Stimulated activated CD8-positive, alpha-beta memory T cell treated with anti-CD3 and anti-CD28 coated beads, Interleukin-4, amount 100 ng/mL, for 24 hours (primary cell): ENCODE measurements at regions not wholly inside any gene's neighbourhood (a gene's known extent, or its start where the extent isn't known, plus 50 kb on each side); places are given as distances from the start of the nearest gene placed in this dataset.
"Not testable (repeated sequence)": the region's sequence is repeated elsewhere in the genome, so short reads cannot be mapped to it uniquely, and the experiment has no call there.

Experiments used
- DNase-seq: peaks from one replicate; pipeline ENCODE4 v3.0.0-alpha.2; 2020; ENCODE audit warnings: low read depth

DNA sequence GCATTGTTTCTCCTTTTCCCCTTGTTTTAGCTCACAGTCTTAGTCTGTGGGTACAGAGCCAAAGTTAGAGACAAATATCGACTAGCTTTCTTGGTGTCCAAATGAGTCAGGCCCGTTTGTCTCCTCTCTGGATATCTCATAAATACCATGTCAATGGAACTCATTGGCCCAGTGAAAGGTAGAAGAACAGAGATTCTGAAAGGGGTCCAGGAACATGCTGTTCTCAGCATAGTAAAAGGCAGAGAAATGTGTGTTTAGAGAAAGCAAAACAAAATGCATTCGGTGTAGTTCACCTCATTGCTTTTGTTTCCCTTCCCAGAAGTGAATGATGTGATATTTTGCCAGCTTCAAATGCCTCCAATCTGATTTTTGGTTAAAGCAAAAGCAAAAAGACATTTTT, 238.6 kb upstream of the SLC8A1 start:
- no peak for DNase-seq

DNA sequence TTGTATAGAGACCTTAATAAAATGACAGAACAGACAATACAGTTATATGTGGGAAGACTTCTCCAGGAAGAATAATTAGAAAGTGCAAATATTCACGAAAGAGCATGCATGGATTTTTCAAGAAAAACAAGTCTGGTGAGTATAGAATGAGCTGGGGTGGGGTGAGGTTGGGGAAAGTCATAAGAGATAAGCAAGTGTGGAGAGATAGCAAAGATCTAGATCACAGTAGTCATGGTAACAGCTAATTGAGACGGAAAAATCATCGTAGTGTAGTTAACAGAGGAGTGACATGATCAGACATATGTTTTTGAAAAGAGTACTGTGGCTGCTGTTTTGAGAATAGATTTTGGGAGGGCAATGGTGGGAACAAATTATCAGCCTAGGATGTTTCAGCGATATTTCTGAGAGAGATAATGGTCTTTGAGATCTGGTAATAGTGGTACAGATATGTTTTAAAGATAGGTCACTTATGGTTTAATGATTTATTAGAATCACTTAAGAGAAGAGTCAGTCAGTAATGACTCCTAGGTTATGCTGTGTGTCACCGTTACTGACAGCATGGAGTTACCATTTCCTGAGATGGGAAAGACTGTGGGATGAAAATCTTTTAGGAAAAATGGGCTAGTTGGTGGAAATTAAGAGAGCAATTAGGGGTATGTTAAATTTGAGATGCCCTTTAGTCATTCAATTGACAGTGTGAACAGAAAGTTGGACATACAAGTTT, 248.5 kb upstream of the SLC8A1 start:
- no peak for DNase-seq

DNA sequence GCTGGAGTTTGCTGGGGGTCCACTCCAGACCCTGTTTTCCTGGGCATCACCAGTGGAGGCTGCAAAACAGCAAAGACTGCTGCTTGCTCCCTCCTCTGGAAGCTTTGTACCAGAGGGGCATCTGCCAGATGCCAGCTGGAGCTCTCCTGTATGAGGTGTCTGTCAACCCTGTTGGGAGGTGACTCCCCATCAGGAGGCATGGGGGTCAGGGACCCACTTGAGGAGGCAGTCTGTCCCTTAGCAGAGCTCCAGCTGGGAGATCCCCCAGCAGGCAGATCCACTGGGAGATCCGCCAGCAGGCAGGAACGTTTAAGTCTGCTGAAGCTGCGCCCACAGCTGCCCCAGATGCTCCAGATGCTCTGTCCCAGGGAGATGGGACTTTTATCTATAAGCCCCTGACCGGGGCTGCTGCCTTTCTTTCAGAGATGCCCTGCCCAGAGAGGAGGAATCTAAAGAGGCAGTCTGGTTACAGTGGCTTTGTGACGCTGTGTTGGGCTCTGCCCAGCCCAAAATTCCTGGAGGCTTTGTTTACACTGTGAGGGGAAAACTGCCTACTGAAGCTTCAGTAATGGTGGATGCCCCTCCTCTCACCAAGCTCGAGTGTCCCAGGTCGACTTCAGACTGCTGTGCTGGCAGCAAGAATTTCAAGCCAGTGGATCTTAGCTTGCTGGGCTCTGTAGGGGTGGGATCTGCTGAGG, 260.5 kb upstream of the SLC8A1 start:
- not testable (repeated sequence) for DNase-seq

DNA sequence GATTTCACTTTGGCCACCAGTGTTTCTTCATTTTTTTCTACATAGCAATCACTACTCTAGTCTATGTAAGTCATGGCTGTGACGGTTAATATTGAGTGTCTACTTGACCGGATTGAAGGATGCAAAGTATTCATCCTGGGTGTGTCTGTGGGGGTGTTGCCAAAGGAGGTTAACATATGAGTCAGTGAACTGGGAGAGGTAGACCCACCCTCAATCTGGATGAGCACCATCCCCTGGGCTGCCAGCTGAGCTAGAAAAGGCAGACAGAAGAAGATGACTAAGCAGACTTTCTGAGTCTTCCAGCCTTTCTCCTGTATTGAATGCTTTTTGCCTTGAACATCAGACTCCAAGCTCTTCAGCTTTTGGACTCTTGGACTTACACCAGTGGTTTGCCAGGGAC, 265.0 kb upstream of the SLC8A1 start:
- DNase-seq: no peak

DNA sequence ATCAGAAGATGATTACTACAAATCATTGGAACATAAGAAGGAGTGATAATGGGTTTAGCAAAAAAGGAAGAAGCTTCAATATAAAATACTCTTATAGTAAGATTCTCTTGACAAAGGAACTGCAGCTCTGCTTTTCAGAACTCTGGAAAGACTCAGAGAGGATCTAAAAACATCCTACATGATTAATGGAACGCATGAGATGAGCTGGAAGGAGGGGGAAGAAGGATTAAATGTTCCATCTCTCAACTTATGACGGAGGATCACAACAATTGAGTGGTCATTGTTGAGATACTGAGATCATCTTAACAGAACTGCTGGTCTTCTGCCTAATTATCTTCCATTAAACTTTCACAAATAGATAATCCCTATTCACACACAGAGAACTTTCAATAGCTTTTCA, 267.5 kb upstream of the SLC8A1 start:
- no peak for DNase-seq

DNA sequence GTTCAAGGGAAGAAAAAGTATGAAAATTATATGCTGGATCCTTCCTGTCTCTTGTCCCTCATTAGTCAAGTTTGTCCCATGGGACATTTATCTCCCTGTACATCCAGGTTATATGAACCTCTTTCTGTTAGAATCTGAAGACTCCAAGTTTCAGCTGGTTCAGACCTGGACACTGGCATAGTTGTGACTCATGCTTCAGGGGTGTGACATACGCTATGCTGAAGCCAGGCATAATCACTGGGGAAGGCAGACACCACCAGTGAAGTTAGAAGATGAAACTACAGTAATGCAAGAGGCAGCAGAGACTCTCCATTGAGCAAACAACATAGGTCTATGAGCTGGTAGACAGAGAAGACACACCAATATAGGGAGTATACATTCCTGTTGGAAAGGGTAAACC, 269.7 kb upstream of the SLC8A1 start:
- DNase-seq: no peak

DNA sequence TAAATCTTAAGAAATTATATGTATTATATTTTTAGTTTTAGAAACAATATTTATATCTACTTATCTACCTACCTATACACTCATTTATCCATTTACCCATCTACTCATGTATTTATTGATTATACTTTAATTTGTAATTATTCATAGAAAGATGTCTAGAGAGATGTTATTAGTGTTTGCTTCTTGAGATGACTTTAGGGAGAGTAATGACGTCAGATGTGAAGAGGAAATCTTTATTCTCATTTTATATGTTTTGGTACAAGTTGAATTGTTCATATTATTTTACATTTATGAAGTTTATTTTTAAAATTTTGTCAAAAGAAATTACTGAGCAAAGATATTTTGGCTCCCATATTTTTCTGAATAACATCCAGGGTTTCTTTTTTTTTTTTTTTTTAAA, 271.3 kb upstream of the SLC8A1 start:
- no peak for DNase-seq

DNA sequence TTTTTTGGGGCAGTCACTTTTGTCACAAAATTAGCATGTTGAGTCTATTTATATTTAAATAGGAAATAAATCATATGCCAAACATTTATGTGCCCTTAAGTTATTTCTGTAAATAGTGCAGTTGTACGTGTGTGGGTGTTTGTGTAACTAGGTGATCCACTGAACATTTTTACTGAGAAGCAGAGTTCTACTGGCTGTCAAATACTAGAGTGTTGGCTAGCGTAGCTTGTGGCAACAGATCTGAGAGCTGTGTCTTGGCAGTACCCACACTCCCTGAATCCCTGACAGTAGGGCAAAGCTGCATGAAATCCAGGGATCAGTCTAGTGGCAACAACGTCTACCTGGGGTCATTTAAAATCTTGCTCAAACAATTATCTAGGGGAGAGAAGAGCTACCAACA, 273.1 kb upstream of the SLC8A1 start:
- DNase-seq: no peak

DNA sequence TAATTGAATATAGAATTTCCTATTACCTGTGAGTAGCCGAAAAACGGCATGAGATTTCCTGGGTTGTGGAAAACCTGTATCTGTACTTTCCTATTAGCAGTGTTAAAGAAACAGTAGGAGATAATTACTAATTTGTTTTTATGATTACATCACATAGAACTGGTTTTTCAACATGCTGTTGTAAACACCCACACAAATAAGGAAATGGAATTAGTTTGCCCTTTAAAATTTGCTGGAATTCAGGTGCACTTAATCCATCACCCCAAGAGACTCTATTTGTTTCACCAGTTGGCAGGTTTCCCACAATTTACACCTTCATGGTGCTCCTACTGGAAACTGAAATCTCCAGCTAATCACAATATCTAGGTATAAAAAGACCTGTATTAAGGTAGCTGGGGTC, 274.1 kb upstream of the SLC8A1 start:
- DNase-seq: no peak

DNA sequence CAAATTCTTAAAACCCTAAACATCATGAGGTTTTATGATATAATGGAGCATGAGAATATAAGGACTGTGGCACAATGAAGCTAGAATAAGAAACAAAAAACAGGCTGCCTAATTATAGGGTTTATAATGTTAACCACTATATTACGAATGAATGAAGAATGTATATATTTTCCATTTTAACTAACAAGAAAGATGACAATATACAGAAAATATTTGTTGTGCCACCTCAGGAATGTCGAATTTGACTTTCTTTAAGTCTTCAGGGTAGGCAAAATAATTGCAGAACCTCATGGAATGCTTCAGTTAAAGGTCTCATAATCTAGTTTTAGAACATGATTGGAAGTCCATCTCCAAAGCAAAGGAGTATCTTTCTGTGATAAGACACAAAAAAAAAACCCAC, 282.9 kb upstream of the SLC8A1 start:
- no peak for DNase-seq

DNA sequence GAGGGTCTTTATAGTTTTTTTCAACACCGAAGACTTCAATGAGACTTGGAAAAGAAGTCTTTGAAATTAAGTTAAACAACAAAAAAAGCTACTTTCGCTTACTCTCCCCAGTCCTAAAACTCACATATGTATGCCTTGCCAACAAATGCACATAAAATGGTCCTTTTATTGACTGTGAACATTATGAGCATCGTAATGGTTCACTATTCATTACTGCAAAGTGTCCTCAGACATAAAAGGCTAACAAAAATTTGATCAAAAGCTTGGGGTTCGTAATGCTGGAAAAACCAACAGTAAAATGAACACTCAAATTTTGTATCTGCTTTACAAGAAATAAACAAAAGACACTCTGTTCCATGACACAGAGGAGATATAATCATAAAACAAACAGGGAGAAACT, 285.3 kb upstream of the SLC8A1 start:
- DNase-seq: no peak

DNA sequence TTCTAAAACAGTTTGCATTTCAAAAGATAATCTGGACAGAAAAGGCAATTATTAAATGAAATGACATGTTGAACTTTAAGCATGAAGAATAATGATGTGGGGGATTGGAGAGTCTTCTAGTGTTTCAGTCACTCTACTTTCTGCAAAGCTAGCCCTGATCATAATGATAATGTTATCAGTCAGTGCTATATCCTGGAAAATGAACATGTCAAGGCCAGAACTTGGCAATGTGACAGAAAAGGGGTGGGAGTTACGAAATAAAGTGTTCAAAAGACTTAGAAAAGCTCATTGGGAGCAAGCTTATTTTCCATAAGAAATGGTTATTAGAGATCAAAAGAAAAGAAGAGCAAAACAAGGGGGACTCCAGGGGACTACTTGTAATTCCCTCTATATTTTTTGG, 288.5 kb upstream of the SLC8A1 start:
- no peak for DNase-seq

DNA sequence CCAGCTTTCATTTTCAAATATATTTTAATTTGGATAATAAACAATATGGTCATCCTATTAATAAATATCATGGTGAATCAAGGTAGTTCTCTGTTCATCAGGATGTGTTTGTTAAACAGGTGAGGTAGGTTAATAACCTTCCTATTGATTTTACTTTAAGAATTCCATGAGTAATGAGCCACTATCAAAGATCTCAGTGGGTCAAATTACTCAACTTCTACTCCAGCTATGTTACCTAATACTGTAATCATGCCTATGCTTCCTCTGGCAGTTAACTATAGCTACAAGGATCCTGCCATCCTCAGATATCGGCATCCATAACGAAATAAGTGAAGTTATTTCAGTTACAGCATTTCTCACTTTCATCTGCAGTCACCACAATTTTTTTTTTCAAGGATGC, 289.6 kb upstream of the SLC8A1 start:
- DNase-seq: no peak

DNA sequence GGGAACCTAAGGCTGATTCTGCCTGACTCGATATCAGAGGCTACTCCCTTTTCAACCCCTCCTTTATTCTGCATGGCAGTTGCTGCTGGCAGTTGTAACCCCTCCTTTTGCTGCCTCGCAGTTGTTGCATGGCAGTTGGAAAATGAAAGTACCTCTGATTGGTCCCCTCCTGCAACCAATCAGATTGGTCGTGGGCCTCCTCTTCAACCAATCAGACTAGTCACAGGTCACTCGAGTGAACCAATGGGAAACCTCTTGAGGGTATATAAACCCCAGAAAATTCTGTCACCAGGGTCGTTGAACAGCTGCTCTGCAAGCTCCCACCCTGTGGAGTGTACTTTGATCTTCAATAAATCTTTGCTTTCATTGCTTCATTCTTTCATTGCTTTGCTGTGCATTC, 294.3 kb upstream of the SLC8A1 start:
- no peak for DNase-seq

DNA sequence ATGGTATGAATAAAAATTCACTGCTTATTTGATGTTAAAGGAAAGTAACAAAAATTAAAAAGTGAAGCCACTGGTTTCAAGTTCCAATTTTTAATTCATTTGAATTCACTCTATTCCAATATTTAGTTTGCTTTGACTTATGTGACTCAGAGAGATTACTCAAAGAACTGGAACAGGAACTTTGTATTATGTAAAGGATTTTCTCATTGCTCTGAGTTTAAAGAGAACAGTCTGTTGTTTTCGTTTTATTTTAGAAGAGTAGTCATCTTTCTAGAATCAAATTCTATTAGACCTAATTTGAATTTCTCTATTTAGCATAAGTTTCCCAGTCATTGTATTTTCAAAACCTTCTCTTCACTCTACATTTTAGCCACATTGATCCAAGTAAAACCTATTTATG, 300.1 kb upstream of the SLC8A1 start:
- DNase-seq: no peak

DNA sequence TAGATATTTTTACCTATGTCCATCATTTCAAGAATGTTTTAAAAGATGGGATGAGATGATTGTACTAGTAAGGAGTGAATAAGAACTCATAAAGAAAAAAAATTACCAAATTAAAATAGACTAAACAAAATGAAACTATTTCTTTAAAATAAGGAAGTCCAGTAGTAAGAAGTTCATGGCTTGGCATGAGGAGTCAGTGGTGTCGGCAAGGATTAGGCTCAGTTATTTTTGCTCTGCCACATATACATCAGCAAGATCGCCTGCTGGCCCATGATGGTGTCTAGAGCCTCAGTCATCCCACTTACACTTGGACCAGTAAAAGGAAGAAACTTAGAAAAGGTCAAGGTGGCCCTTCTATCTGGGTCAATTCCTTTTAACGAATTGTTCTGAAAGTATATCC, 300.9 kb upstream of the SLC8A1 start:
- no peak for DNase-seq

DNA sequence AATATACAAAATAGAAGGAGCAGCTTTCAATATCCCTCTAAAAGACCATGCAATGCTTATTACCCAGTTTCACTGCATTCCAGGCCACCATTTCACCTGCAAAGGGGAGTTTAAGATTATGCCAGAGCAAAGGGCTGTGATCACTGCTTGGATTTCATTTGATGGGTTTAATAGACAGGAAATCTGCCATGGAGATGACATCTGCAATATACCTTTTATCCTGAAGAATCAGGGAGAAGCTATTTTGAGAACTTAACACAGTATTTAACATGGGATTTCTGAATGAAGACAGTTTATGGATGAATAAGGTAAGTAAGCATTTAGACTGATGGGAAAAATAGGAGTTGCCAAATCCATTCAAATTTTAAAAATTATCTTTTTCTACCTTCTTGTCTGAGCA, 303.0 kb upstream of the SLC8A1 start:
- DNase-seq: no peak

DNA sequence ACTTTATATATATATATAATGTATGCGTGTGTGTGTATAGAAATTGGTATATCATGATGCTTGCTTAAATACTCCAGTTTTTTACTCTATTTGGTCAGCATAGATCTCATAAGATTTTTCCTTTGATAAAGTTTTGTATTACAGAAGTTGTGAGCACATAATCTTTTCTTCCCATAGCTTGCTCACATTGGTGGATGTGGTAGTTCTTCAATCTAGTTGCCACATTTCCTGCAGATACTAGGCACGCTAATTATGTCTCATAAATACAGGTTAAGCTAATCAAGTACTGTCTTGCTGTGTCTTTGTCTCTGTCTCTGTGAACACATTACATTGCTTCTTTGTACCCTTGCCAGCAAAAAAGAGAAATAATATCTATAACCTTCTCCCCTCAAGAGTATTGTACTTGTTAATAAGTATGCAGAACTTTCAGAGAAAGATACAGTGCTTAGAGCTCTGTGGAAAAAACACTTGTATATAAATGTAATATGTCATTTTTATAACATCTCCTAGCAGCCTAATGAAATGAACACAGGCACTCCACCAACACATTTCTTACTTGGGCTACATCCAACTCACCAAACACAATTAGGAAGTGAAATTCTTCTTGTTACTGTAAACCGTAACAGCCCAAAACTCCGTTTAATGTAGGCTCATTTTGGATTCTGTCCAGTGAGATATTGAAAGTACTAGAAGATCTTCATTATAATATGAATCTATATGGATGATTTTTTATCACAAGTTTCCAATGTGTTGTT, 306.7 kb upstream of the SLC8A1 start:
- DNase-seq: no peak

DNA sequence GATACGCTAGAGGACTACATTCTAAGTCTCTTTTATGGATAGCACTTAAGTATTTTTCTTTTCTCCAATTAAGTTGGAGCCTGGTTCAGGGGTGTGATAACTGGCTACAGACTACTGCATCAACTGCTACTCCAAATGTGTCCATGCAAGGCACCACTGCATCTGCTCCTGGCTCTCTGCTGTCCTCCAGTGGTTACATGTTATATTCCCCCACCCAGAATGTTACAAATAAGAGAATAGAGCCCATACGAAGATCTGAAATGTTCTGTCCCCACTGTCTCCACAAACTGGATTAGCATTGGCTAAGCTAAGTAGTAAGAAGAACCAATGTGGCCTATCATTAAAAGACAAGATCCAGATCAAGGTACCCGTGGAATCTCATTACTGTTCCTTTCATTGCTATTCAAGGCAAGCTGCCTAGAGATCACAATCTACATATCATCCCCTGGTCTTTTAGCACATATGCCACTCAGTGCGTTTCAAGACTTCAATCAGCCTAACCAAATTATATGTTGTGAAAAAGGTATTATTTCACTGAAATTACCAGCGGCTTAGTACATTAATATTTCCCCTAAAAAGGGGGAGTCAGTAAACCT, 308.3 kb upstream of the SLC8A1 start:
- DNase-seq: no peak

DNA sequence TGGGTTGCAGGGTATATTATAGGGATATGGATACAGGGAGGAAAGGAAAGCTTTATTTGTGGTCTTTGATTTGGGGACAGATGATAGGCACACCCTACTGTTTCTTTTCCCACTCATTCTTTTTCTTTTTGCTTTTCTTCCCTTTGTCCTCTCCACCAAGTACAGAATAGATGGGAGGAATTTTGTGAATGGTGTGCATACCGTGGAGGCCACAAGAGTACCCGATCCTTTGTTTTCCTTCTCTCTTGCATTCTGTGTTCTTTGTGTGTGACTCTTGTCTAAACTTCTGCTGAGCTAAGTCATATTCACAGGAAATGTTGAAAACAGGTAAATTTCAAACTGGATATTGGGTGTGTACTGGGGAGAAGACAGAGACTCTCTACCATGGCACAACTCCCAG, 321.4 kb upstream of the SLC8A1 start:
- no peak for DNase-seq

DNA sequence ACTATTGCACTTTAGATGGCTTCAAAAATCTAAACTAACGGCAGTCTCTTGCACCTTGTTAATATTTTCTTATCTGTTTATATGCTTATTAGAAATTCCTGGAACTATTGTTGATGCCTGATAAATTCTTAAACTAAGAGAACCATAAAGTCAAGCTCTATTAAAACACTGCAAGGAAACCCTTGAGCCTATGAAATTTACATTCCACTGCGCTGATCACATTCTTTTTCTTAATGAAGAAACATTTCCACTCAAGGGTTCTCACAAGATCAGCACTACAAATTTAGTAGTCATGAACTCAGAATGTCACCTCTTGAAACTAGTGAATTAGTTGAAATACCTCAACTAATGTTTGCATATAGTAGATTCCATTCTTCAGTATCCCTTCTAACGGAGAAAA, 331.8 kb upstream of the SLC8A1 start:
- no peak for DNase-seq

DNA sequence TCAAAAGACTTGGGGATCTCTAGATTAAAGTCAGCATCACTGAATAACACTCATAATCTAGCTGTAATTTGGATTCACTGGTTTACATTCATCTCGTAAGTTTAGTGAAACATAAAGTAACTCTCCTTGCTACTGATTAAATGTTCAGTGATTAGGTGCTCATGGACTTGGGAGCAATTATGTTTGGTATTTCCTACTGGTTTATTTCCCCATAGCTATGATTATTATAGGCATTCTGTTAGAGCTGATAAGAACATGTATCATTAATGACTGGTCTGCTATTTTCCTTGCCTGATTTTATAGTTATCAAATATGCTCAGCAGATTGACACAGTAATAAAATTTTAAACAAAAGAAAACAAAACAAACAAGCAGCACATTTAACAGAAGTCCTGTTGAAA, 334.7 kb upstream of the SLC8A1 start:
- no peak for DNase-seq

DNA sequence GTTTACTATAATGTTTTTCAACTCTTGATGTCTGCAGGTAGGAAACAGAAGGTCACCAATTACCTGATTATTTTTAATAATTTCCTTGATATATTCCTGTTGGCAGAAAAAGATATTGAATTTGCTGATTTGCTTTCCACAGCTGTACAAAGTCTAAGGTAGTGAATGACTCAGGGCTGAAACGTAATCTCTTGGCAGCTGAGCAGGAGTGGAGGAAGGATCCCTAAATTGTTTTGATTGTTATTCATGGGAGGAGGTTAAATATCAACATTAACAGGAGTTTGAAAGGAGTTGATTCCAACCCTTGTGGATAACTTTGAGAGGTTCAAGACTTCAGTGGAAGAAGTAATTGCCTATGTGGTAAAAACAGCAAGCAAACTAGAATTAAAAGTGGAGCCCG, 345.2 kb upstream of the SLC8A1 start:
- DNase-seq: no peak
